ENCODE measurements at regions not wholly inside any gene's neighbourhood (a gene's known extent, or its start where the extent isn't known, plus 50 kb on each side); places are given as distances from the start of the nearest gene placed in this dataset.
"Not testable (repeated sequence)": the region's sequence is repeated elsewhere in the genome, so short reads cannot be mapped to it uniquely, and the experiment has no call there.

DNA sequence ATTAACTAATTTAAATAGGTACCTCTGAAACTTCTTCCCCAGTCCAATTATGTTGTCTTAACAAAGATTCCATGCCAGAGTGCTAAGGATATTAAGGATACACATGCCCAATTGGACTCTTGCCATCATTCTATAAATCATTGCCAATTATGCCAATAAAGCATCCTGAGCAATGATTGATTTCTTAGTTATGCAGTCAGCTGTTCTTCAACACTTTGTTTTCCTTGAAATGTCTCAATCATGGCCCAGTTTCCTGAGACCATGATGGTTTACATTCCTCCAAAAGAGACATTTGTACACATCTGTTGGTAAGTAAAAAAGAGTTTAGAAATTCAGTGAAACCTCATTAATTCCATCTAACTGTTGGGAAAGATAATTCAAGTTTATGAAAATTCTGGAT lies 180.4 kb upstream of the PKN2 start:
- no peak for DNase-seq
- H3K9me3 Mint-ChIP-seq: peaks cover 0 to 4% (median 0%) of the 10 kb centered on the region in 5 donors
- no peak overlapping the region for H3K27ac Mint-ChIP-seq
- no peaks in the 10 kb centered on the region for H3K36me3 ChIP-seq (ENCODE audit: insufficient read depth, low read length)
- H3K27ac ChIP-seq (ENCODE audit: low read depth, low read length): no peak overlapping the region
- no peaks in the 10 kb centered on the region for H3K4me1 Mint-ChIP-seq
- H3K36me3 Mint-ChIP-seq: no peaks in the 10 kb centered on the region
- no peaks in the 10 kb centered on the region for H3K9me3 ChIP-seq (ENCODE audit: low read length)
- peaks cover 0 to 12% of the 10 kb centered on the region in 2 donors for H3K27me3 Mint-ChIP-seq
- no peaks in the 10 kb centered on the region for H3K4me1 ChIP-seq (ENCODE audit: insufficient read depth, low read length)
- H3K4me3 ChIP-seq (ENCODE audit: low read length): no peak overlapping the region
- POLR2A ChIA-PET: no interaction called here
- H3K4me3 Mint-ChIP-seq: no peak overlapping the region
- CTCF ChIA-PET: interaction anchor here (1.4 kb wide), 1 partner anchor 10 kb away, joined by 4 read pairs; no protein-coding TSS in a partner anchor
- H3K27me3 ChIP-seq (ENCODE audit: insufficient read depth, low read length, poor library complexity, severe bottlenecking): no peaks in the 10 kb centered on the region

DNA sequence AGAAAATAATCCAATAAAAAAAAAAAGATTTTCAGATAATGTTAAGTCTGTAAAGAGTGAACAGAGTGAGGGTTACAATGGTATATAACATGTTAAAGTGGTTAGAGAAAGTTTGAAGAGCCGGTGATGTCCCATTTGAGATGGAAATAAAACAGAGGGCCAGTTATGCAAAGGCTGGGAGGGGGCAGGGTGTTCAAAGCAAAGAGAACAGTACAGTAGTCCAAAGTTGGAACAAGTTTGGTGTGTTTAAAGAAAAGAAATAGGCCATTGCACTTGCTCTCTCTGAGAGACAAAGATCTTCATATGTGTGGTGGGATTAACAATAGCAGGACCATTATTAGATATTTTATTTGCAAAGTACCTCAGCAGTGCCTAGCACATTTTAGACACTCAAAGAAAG lies 179.5 kb upstream of the PKN2 start:
- no peaks in the 10 kb centered on the region for H3K9me3 ChIP-seq (ENCODE audit: low read length)
- peaks cover 0 to 12% of the 10 kb centered on the region in 2 donors for H3K27me3 Mint-ChIP-seq
- no peaks in the 10 kb centered on the region for H3K27me3 ChIP-seq (ENCODE audit: insufficient read depth, low read length, poor library complexity, severe bottlenecking)
- no peak overlapping the region for H3K4me3 Mint-ChIP-seq
- H3K36me3 Mint-ChIP-seq: no peaks in the 10 kb centered on the region
- no peak overlapping the region for H3K4me3 ChIP-seq (ENCODE audit: low read length)
- ChIA-PET CTCF (no interaction called here), POLR2A (no interaction called here)
- no peaks in the 10 kb centered on the region for H3K4me1 Mint-ChIP-seq
- H3K4me1 ChIP-seq (ENCODE audit: insufficient read depth, low read length): no peaks in the 10 kb centered on the region
- H3K27ac Mint-ChIP-seq: no peak overlapping the region
- H3K36me3 ChIP-seq (ENCODE audit: insufficient read depth, low read length): no peaks in the 10 kb centered on the region
- no peak overlapping the region for H3K27ac ChIP-seq (ENCODE audit: low read depth, low read length)
- H3K9me3 Mint-ChIP-seq: no peaks in the 10 kb centered on the region
- DNase-seq: no peak

DNA sequence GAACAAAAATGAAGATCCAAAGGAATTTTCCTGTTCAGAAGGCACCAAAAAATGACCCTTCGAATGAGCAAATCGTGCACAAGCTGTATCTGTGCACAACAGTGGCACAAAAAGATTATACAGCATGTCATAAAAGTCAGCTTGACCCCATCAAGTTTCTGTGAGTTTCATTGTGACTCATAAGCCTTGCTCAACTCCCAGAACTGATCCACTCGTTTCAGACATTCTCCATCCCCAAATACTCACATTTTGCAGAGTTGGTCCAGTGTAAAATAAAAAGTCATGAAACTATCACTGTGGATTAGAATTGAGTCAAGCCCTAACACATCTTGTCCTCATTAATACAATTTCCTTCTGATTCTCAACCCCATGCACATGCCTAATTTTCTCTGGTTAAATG lies 174.7 kb upstream of the PKN2 start:
- DNase-seq: no peak
- H3K27me3 ChIP-seq (ENCODE audit: insufficient read depth, low read length, poor library complexity, severe bottlenecking): no peaks in the 10 kb centered on the region
- Mint-ChIP-seq H3K27ac (no peak overlapping the region), H3K4me1 (no peaks in the 10 kb centered on the region), H3K4me3 (no peak overlapping the region), H3K36me3 (no peaks in the 10 kb centered on the region), H3K9me3 (no peaks in the 10 kb centered on the region), H3K27me3 (peaks cover 0 to 9% of the 10 kb centered on the region in 2 donors)
- ChIA-PET CTCF (no interaction called here), POLR2A (no interaction called here)
- no peak overlapping the region for H3K4me3 ChIP-seq (ENCODE audit: low read length)
- no peaks in the 10 kb centered on the region for H3K36me3 ChIP-seq (ENCODE audit: insufficient read depth, low read length)
- no peaks in the 10 kb centered on the region for H3K4me1 ChIP-seq (ENCODE audit: insufficient read depth, low read length)
- no peaks in the 10 kb centered on the region for H3K9me3 ChIP-seq (ENCODE audit: low read length)
- H3K27ac ChIP-seq (ENCODE audit: low read depth, low read length): no peak overlapping the region

DNA sequence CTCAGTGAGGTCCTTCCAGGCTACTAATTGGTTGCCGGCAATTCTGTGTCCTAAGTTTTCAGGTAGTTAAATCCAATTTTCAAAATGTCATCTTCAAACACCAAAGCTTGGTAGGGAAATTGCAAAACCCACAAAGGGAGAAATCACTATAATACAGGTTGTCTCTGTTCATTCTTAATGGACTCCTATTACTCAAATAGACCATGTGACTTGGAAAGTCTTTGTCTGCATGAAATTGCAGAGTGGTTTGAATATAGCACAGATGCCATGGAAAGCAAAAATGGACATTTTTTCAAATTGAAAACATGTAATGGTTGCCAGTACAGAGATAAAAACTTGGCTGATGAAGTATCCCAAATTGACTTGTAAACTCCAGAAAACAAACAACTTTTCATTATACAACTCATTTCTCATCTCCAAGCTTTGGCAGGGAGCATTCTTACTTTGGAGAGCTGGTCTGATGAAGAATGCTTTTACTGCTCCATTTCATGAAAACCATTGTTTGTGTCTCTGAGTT lies 169.5 kb upstream of the PKN2 start:
- no peaks in the 10 kb centered on the region for H3K4me1 Mint-ChIP-seq
- no peaks in the 10 kb centered on the region for H3K9me3 Mint-ChIP-seq
- Histone ChIP-seq H3K27me3 (ENCODE audit: insufficient read depth, low read length, poor library complexity, severe bottlenecking) (no peaks in the 10 kb centered on the region), H3K4me3 (ENCODE audit: low read length) (no peak overlapping the region), H3K36me3 (ENCODE audit: insufficient read depth, low read length) (no peaks in the 10 kb centered on the region), H3K27ac (ENCODE audit: low read depth, low read length) (no peak overlapping the region), H3K4me1 (ENCODE audit: insufficient read depth, low read length) (no peaks in the 10 kb centered on the region), H3K9me3 (ENCODE audit: low read length) (no peaks in the 10 kb centered on the region)
- H3K36me3 Mint-ChIP-seq: no peaks in the 10 kb centered on the region
- ChIA-PET POLR2A (no interaction called here), CTCF (no interaction called here)
- DNase-seq: no peak
- H3K27me3 Mint-ChIP-seq: peaks cover 5 to 20% of the 10 kb centered on the region in 2 donors
- no peak overlapping the region for H3K4me3 Mint-ChIP-seq
- H3K27ac Mint-ChIP-seq: no peak overlapping the region

DNA sequence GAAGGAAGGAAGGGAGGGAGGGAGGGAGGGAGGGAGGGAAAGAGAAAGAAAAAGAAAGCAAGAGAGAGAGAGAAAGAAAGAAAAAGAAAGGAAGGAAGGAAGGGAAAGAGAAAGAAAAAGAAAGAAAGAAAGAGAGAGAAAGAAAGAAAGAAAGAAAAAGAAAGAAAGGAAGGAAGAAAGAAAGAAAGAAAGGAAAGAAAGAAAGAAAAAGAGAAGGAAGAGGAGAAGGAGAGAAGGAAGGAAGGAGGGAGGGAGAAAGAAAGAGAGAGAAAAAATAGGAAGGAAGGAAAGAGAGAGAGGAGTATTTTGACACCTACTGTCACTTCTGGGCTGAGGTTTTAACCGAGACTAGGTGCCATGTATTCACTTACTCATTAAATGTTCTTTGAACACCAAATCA lies 166.6 kb upstream of the PKN2 start:
- DNase-seq; H3K27ac Mint-ChIP-seq; H3K9me3 ChIP-seq (ENCODE audit: low read length); H3K4me3 Mint-ChIP-seq; H3K4me1 ChIP-seq (ENCODE audit: insufficient read depth, low read length); H3K4me3 ChIP-seq (ENCODE audit: low read length); H3K27ac ChIP-seq (ENCODE audit: low read depth, low read length); H3K27me3 ChIP-seq (ENCODE audit: insufficient read depth, low read length, poor library complexity, severe bottlenecking); POLR2A ChIA-PET; H3K36me3 Mint-ChIP-seq; CTCF ChIA-PET; H3K9me3 Mint-ChIP-seq; H3K36me3 ChIP-seq (ENCODE audit: insufficient read depth, low read length); H3K4me1 Mint-ChIP-seq: not testable (repeated sequence)
- H3K27me3 Mint-ChIP-seq: peaks cover 5 to 12% of the 10 kb centered on the region in 2 donors

DNA sequence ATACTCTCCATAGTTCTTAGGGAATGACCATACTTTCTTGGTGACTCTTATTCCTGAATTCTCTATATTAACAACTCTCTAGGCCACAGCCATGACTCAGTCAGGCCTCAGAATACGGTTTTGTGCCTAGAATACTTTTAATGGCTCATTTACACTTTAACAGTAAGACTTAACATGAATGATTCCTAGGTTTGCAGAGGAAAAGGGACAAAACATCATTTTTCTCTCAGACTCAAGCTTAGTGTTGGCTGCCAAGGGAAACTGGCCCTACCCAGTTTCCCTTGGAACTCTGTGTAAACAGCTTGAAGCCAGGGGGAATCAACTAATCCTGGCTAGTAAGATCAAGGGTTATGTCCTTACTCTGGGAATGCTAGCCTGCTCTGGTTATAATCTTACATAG lies 164.9 kb upstream of the PKN2 start:
- no peak overlapping the region for H3K4me3 ChIP-seq (ENCODE audit: low read length)
- Mint-ChIP-seq H3K4me3 (no peak overlapping the region), H3K36me3 (no peaks in the 10 kb centered on the region), H3K9me3 (peaks cover 0 to 2% (median 0%) of the 10 kb centered on the region in 5 donors), H3K4me1 (no peaks in the 10 kb centered on the region), H3K27me3 (peaks cover 6 to 11% of the 10 kb centered on the region in 2 donors), H3K27ac (peak overlapping the region in 1 of 8 donors; percentile 18)
- H3K9me3 ChIP-seq (ENCODE audit: low read length): no peaks in the 10 kb centered on the region
- no peak overlapping the region for H3K27ac ChIP-seq (ENCODE audit: low read depth, low read length)
- H3K4me1 ChIP-seq (ENCODE audit: insufficient read depth, low read length): no peaks in the 10 kb centered on the region
- no peaks in the 10 kb centered on the region for H3K27me3 ChIP-seq (ENCODE audit: insufficient read depth, low read length, poor library complexity, severe bottlenecking)
- ChIA-PET POLR2A (no interaction called here), CTCF (no interaction called here)
- DNase-seq: no peak
- H3K36me3 ChIP-seq (ENCODE audit: insufficient read depth, low read length): no peaks in the 10 kb centered on the region

DNA sequence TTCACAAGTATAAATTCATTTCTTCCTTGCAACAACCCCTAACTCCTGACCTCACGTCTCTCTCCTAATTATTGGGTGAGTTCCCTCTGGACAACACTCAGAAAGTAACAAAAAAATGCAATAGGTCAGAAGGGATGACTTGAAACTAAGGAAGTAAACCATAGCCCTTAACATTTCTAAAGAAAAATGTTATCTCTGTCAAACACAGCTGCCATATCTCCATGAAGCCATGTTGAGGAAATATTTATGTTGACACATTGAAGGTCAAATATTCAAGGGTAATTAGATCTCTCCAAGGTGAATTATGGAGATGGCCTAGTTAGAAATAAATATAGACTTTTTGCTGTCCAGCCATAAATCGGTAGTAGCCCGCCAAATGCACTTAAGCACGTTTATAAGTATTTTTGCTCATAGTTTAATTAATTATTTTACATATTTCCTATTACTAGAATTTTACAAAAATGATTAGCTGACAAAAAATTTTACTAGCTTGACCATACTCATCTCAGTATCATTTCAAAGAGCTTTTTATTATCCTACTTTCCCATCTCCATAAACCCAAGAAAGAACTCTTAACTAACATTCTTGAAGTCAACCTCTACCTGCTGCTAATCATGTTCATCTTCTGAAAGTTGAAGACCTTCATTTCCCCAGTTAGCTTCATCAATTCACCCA lies 160.1 kb upstream of the PKN2 start:
- no peak overlapping the region for H3K4me3 ChIP-seq (ENCODE audit: low read length)
- H3K9me3 ChIP-seq (ENCODE audit: low read length): no peaks in the 10 kb centered on the region
- H3K36me3 ChIP-seq (ENCODE audit: insufficient read depth, low read length): no peaks in the 10 kb centered on the region
- Mint-ChIP-seq H3K27me3 (peaks cover 0 to 1% of the 10 kb centered on the region in 2 donors), H3K36me3 (no peaks in the 10 kb centered on the region), H3K9me3 (peaks cover 0 to 2% (median 0%) of the 10 kb centered on the region in 5 donors), H3K4me1 (no peaks in the 10 kb centered on the region), H3K27ac (no peak overlapping the region), H3K4me3 (no peak overlapping the region)
- DNase-seq: no peak
- POLR2A ChIA-PET: no interaction called here
- CTCF ChIA-PET: no interaction called here
- H3K4me1 ChIP-seq (ENCODE audit: insufficient read depth, low read length): no peaks in the 10 kb centered on the region
- H3K27ac ChIP-seq (ENCODE audit: low read depth, low read length): no peak overlapping the region
- H3K27me3 ChIP-seq (ENCODE audit: insufficient read depth, low read length, poor library complexity, severe bottlenecking): no peaks in the 10 kb centered on the region

DNA sequence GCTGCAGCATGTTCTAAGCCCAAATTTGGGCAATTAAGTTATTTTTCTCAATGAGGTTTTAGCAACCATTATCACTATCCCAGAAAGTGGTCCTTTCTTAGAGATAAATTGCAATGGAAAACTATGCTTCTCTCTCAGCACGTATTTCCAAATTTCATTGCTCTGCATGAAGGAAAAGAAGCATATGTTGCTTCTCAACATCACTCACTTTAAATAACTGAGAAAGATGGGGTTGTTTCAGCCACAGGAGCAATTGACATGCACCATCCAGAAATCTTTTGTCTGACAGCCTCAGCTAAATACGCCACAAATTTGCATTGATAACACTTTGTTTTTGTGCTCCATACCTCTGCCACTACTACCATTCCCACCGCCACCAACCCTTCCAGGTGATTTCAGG lies 157.6 kb upstream of the PKN2 start:
- Histone ChIP-seq H3K27ac (ENCODE audit: low read depth, low read length) (no peak overlapping the region), H3K4me1 (ENCODE audit: insufficient read depth, low read length) (no peaks in the 10 kb centered on the region), H3K27me3 (ENCODE audit: insufficient read depth, low read length, poor library complexity, severe bottlenecking) (no peaks in the 10 kb centered on the region), H3K36me3 (ENCODE audit: insufficient read depth, low read length) (no peaks in the 10 kb centered on the region), H3K4me3 (ENCODE audit: low read length) (no peak overlapping the region), H3K9me3 (ENCODE audit: low read length) (no peaks in the 10 kb centered on the region)
- DNase-seq: no peak
- ChIA-PET CTCF (no interaction called here), POLR2A (no interaction called here)
- Mint-ChIP-seq H3K9me3 (no peaks in the 10 kb centered on the region), H3K27me3 (peaks cover 0 to 2% of the 10 kb centered on the region in 2 donors), H3K27ac (no peak overlapping the region), H3K4me3 (no peak overlapping the region), H3K36me3 (no peaks in the 10 kb centered on the region), H3K4me1 (no peaks in the 10 kb centered on the region)

Data from CD8-positive, alpha-beta memory T cell (primary cell).